ENCODE measurements at regions not wholly inside any gene's neighbourhood (a gene's known extent, or its start where the extent isn't known, plus 50 kb on each side); places are given as distances from the start of the nearest gene placed in this dataset.

GRCh38 chr6:127641905-127642304 is 64.9 kb downstream of the C6orf58 start:
- peak; percentile 19 for DNase-seq (ENCODE audit: low spot score)
